HEK293 (cell line): ENCODE measurements at regions not wholly inside any gene's neighbourhood (a gene's known extent, or its start where the extent isn't known, plus 50 kb on each side); places are given as distances from the start of the nearest gene placed in this dataset.
A peak's percentile ranks its signal among the peaks of the same experiment; 100 is the strongest.

Source experiments
- GLIS2 ChIP-seq: fragments of 450-650 bp; formaldehyde crosslinking; IDR thresholded peaks from 2 replicates; pipeline ENCODE4 v1.5.1; 2016; ENCODE audit warnings: missing biosample characterization, missing genetic modification characterization
- HOXA7 ChIP-seq: sonication (generic); formaldehyde crosslinking; IDR thresholded peaks from 2 replicates; pipeline ENCODE4 v1.8.1; 2022; ENCODE audit warnings: missing genetic modification reagents, borderline replicate concordance
- PRDM1 ChIP-seq: fragments of 450-650 bp; formaldehyde crosslinking; IDR thresholded peaks from 2 replicates; pipeline ENCODE4; 2016; ENCODE audit warnings: missing biosample characterization, missing genetic modification characterization
- SETDB1 ChIP-seq: IDR thresholded peaks from one replicate; pipeline ENCODE4 v1.6.1; 2017; ENCODE audit warnings: mild to moderate bottlenecking, low read length, moderate library complexity, mixed read lengths; ENCODE audit not compliant: insufficient read length
- SP3 ChIP-seq: fragments of 450-650 bp; formaldehyde crosslinking; IDR thresholded peaks from 2 replicates; pipeline ENCODE4 v1.5.1; 2016; ENCODE audit warnings: missing biosample characterization, missing genetic modification characterization
- TCF7L2 ChIP-seq: IDR thresholded peaks from 2 replicates; pipeline ENCODE4 v1.6.1; 2011; ENCODE audit warnings: low read depth, mild to moderate bottlenecking, inconsistent platforms, low read length, moderate library complexity, borderline replicate concordance
- YY2 ChIP-seq: fragments of 450-650 bp; formaldehyde crosslinking; IDR thresholded peaks from 2 replicates; pipeline ENCODE4 v1.5.1; 2016; ENCODE audit warnings: missing biosample characterization, missing genetic modification characterization
- ZFHX2 ChIP-seq: fragments of 450-650 bp; formaldehyde crosslinking; conservative IDR thresholded peaks from 2 replicates; pipeline ENCODE4 v1.5.1; 2016; ENCODE audit warnings: missing biosample characterization, missing genetic modification characterization
- ZFP69B ChIP-seq: fragments of 450-650 bp; formaldehyde crosslinking; IDR thresholded peaks from 2 replicates; pipeline ENCODE4 v1.5.1; 2016; ENCODE audit warnings: missing biosample characterization, missing genetic modification characterization
- ZNF146 ChIP-seq: fragments of 450-650 bp; formaldehyde crosslinking; IDR thresholded peaks from 2 replicates; pipeline ENCODE4 v1.5.1; 2016; ENCODE audit warnings: missing biosample characterization, missing genetic modification characterization
- ZNF19 ChIP-seq: fragments of 450-650 bp; formaldehyde crosslinking; IDR thresholded peaks from 2 replicates; pipeline ENCODE4; 2016; ENCODE audit warnings: missing biosample characterization, missing genetic modification characterization, low read depth
- ZNF404 ChIP-seq: fragments of 450-650 bp; formaldehyde crosslinking; IDR thresholded peaks from 2 replicates; pipeline ENCODE4 v1.5.1; 2017; ENCODE audit warnings: missing biosample characterization, missing genetic modification characterization
- ZNF416 ChIP-seq: fragments of 450-650 bp; formaldehyde crosslinking; IDR thresholded peaks from 2 replicates; pipeline ENCODE4 v1.5.1; 2016; ENCODE audit warnings: missing biosample characterization, missing genetic modification characterization
- ZNF621 ChIP-seq: fragments of 450-650 bp; formaldehyde crosslinking; IDR thresholded peaks from 2 replicates; pipeline ENCODE4 v1.5.1; 2017; ENCODE audit warnings: missing biosample characterization, missing genetic modification characterization
- ZNF660 ChIP-seq: fragments of 450-650 bp; IDR thresholded peaks from 2 replicates; pipeline ENCODE4 v1.5.1; 2018; ENCODE audit warnings: missing biosample characterization, mild to moderate bottlenecking, missing genetic modification characterization
- ZNF670 ChIP-seq: fragments of 450-650 bp; formaldehyde crosslinking; IDR thresholded peaks from 2 replicates; pipeline ENCODE4 v1.5.1; 2016; ENCODE audit warnings: missing biosample characterization, missing genetic modification characterization, low read depth
- ZXDB ChIP-seq: fragments of 450-650 bp; formaldehyde crosslinking; IDR thresholded peaks from 2 replicates; pipeline ENCODE4 v1.5.1; 2016; ENCODE audit warnings: missing biosample characterization, missing genetic modification characterization
- TF ChIP-seq, protein P1 (sequence below): fragments of 450-650 bp; formaldehyde crosslinking; IDR thresholded peaks from 2 replicates; pipeline ENCODE4 v1.5.1; 2017; ENCODE audit warnings: missing biosample characterization, missing genetic modification characterization
- TF ChIP-seq, protein P2 (sequence below): fragments of 450-650 bp; IDR thresholded peaks from 2 replicates; pipeline ENCODE4 v1.5.1; 2018; ENCODE audit warnings: missing biosample characterization, mild to moderate bottlenecking, missing genetic modification characterization
- TF ChIP-seq, protein P3 (sequence below): fragments of 450-650 bp; formaldehyde crosslinking; IDR thresholded peaks from 2 replicates; pipeline ENCODE4 v1.5.1; 2016; ENCODE audit warnings: missing biosample characterization, missing genetic modification characterization
- TF ChIP-seq, protein P4 (sequence below): fragments of 450-650 bp; formaldehyde crosslinking; IDR thresholded peaks from 2 replicates; pipeline ENCODE4 v1.5.1; 2016; ENCODE audit warnings: missing biosample characterization, missing genetic modification characterization
- TF ChIP-seq, protein P5 (sequence below): fragments of 450-650 bp; formaldehyde crosslinking; IDR thresholded peaks from 2 replicates; pipeline ENCODE4 v1.5.1; 2016; ENCODE audit warnings: missing biosample characterization, missing genetic modification characterization
- TF ChIP-seq, protein P6 (sequence below): fragments of 450-650 bp; formaldehyde crosslinking; IDR thresholded peaks from 2 replicates; pipeline ENCODE4 v1.5.1; 2017; ENCODE audit warnings: missing biosample characterization, missing genetic modification characterization
- TF ChIP-seq, protein P7 (sequence below): fragments of 450-650 bp; formaldehyde crosslinking; IDR thresholded peaks from 2 replicates; pipeline ENCODE4 v1.5.1; 2016; ENCODE audit warnings: missing biosample characterization, missing genetic modification characterization

DNA sequence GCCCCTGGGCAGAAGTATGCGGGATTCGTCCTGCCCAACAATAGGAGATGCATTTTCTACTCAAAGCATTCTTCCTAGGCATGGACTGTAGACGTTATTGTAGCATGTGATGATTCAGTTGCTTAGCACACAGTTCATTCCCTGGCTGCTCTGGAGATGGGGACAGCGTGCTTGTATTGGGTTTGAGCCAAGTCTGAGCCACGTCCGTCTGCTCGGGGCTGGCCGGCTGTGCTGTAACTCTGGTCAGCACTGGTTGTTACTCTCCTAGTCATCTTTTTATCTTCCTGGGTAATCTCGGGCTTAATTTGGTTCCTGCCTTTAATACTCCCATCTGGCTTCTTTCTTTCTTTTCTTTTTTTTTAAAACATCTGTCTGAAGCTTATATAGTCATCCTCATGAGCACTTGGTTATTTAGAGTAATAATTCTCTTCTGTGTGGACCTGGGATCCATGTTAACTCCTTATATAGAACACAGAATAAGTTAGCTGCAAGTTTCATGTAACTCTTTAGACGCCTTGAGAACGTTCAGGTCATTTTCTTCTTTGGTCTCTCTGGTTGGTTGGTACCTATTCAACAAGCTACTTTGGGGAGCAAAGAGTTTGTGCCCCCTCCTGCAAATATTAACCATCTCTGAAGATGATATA, 118.8 kb upstream of the RPS23 start (continued):
- TF ChIP-seq, protein P1, sequence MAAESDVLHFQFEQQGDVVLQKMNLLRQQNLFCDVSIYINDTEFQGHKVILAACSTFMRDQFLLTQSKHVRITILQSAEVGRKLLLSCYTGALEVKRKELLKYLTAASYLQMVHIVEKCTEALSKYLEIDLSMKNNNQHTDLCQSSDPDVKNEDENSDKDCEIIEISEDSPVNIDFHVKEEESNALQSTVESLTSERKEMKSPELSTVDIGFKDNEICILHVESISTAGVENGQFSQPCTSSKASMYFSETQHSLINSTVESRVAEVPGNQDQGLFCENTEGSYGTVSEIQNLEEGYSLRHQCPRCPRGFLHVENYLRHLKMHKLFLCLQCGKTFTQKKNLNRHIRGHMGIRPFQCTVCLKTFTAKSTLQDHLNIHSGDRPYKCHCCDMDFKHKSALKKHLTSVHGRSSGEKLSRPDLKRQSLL (tag by site-specific recombination) = no peak
- TF ChIP-seq ZNF404 (tag by site-specific recombination) (no peak), ZFHX2 (tag by site-specific recombination) (no peak), ZXDB (tag by site-specific recombination) (no peak), YY2 (tag by site-specific recombination) (no peak), SETDB1 (no peak), ZNF146 (tag by site-specific recombination) (no peak), SP3 (tag by site-specific recombination) (no peak), ZNF670 (tag by site-specific recombination) (no peak), ZNF660 (tag by site-specific recombination) (peak; percentile 60; the same call in 1 of the 2 replicates), HOXA7 (CRISPR knock-in tag) (no peak), PRDM1 (no peak), ZFP69B (no peak), ZNF621 (tag by site-specific recombination) (no peak), ZNF19 (tag by site-specific recombination) (no peak), GLIS2 (tag by site-specific recombination) (no peak), TCF7L2 (no peak), ZNF416 (tag by site-specific recombination) (no peak)
- TF ChIP-seq, protein P2, sequence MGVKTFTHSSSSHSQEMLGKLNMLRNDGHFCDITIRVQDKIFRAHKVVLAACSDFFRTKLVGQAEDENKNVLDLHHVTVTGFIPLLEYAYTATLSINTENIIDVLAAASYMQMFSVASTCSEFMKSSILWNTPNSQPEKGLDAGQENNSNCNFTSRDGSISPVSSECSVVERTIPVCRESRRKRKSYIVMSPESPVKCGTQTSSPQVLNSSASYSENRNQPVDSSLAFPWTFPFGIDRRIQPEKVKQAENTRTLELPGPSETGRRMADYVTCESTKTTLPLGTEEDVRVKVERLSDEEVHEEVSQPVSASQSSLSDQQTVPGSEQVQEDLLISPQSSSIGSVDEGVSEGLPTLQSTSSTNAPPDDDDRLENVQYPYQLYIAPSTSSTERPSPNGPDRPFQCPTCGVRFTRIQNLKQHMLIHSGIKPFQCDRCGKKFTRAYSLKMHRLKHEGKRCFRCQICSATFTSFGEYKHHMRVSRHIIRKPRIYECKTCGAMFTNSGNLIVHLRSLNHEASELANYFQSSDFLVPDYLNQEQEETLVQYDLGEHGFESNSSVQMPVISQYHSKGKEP (tag by site-specific recombination) = peak; percentile 57; the same call in 1 of the 2 replicates
- TF ChIP-seq, protein P3, sequence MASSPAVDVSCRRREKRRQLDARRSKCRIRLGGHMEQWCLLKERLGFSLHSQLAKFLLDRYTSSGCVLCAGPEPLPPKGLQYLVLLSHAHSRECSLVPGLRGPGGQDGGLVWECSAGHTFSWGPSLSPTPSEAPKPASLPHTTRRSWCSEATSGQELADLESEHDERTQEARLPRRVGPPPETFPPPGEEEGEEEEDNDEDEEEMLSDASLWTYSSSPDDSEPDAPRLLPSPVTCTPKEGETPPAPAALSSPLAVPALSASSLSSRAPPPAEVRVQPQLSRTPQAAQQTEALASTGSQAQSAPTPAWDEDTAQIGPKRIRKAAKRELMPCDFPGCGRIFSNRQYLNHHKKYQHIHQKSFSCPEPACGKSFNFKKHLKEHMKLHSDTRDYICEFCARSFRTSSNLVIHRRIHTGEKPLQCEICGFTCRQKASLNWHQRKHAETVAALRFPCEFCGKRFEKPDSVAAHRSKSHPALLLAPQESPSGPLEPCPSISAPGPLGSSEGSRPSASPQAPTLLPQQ (tag by site-specific recombination) = no peak
- TF ChIP-seq, protein P4, sequence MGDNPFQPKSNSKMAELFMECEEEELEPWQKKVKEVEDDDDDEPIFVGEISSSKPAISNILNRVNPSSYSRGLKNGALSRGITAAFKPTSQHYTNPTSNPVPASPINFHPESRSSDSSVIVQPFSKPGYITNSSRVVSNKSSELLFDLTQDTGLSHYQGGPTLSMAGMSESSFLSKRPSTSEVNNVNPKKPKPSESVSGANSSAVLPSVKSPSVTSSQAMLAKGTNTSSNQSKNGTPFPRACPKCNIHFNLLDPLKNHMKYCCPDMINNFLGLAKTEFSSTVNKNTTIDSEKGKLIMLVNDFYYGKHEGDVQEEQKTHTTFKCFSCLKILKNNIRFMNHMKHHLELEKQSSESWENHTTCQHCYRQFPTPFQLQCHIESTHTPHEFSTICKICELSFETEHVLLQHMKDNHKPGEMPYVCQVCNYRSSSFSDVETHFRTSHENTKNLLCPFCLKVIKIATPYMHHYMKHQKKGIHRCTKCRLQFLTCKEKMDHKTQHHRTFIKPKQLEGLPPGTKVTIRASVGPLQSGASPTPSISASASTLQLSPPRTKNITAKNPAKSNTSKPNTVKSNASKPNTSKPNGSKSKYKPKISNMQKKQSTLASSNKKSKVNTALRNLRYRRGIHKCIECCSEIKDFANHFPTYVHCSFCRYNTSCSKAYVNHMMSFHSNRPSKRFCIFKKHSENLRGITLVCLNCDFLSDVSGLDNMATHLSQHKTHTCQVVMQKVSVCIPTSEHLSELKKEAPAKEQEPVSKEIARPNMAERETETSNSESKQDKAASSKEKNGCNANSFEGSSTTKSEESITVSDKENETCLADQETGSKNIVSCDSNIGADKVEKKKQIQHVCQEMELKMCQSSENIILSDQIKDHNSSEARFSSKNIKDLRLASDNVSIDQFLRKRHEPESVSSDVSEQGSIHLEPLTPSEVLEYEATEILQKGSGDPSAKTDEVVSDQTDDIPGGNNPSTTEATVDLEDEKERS (tag by site-specific recombination) = no peak
- TF ChIP-seq, protein P5, sequence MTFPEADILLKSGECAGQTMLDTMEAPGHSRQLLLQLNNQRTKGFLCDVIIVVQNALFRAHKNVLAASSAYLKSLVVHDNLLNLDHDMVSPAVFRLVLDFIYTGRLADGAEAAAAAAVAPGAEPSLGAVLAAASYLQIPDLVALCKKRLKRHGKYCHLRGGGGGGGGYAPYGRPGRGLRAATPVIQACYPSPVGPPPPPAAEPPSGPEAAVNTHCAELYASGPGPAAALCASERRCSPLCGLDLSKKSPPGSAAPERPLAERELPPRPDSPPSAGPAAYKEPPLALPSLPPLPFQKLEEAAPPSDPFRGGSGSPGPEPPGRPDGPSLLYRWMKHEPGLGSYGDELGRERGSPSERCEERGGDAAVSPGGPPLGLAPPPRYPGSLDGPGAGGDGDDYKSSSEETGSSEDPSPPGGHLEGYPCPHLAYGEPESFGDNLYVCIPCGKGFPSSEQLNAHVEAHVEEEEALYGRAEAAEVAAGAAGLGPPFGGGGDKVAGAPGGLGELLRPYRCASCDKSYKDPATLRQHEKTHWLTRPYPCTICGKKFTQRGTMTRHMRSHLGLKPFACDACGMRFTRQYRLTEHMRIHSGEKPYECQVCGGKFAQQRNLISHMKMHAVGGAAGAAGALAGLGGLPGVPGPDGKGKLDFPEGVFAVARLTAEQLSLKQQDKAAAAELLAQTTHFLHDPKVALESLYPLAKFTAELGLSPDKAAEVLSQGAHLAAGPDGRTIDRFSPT = no peak
- TF ChIP-seq, protein P6, sequence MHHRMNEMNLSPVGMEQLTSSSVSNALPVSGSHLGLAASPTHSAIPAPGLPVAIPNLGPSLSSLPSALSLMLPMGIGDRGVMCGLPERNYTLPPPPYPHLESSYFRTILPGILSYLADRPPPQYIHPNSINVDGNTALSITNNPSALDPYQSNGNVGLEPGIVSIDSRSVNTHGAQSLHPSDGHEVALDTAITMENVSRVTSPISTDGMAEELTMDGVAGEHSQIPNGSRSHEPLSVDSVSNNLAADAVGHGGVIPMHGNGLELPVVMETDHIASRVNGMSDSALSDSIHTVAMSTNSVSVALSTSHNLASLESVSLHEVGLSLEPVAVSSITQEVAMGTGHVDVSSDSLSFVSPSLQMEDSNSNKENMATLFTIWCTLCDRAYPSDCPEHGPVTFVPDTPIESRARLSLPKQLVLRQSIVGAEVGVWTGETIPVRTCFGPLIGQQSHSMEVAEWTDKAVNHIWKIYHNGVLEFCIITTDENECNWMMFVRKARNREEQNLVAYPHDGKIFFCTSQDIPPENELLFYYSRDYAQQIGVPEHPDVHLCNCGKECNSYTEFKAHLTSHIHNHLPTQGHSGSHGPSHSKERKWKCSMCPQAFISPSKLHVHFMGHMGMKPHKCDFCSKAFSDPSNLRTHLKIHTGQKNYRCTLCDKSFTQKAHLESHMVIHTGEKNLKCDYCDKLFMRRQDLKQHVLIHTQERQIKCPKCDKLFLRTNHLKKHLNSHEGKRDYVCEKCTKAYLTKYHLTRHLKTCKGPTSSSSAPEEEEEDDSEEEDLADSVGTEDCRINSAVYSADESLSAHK (tag by site-specific recombination) = no peak
- TF ChIP-seq, protein P7, sequence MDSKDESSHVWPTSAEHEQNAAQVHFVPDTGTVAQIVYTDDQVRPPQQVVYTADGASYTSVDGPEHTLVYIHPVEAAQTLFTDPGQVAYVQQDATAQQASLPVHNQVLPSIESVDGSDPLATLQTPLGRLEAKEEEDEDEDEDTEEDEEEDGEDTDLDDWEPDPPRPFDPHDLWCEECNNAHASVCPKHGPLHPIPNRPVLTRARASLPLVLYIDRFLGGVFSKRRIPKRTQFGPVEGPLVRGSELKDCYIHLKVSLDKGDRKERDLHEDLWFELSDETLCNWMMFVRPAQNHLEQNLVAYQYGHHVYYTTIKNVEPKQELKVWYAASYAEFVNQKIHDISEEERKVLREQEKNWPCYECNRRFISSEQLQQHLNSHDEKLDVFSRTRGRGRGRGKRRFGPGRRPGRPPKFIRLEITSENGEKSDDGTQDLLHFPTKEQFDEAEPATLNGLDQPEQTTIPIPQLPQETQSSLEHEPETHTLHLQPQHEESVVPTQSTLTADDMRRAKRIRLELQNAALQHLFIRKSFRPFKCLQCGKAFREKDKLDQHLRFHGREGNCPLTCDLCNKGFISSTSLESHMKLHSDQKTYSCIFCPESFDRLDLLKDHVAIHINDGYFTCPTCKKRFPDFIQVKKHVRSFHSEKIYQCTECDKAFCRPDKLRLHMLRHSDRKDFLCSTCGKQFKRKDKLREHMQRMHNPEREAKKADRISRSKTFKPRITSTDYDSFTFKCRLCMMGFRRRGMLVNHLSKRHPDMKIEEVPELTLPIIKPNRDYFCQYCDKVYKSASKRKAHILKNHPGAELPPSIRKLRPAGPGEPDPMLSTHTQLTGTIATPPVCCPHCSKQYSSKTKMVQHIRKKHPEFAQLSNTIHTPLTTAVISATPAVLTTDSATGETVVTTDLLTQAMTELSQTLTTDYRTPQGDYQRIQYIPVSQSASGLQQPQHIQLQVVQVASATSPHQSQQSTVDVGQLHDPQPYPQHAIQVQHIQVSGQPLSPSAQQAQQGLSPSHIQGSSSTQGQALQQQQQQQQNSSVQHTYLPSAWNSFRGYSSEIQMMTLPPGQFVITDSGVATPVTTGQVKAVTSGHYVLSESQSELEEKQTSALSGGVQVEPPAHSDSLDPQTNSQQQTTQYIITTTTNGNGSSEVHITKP (tag by site-specific recombination) = peak; percentile 14; the same call in 1 of the 2 replicates
